K562 (cell line): ENCODE measurements at regions not wholly inside any gene's neighbourhood (a gene's known extent, or its start where the extent isn't known, plus 50 kb on each side); places are given as distances from the start of the nearest gene placed in this dataset.

Experiments used
- ATF7 ChIP-seq: fragments of 450-650 bp; IDR thresholded peaks from 2 replicates; pipeline ENCODE4 v1.7.1; 2014; ENCODE audit warnings: mild to moderate bottlenecking, moderate library complexity
- CBFA2T2 ChIP-seq: fragments of 450-650 bp; conservative IDR thresholded peaks from 2 replicates; pipeline ENCODE4 v1.6.1; 2017; ENCODE audit warnings: mild to moderate bottlenecking
- GTF2E2 ChIP-seq: fragments of 200-800 bp; sonication (Bioruptor generic); IDR thresholded peaks from 2 replicates; pipeline ENCODE4 v1.6.1; 2016; ENCODE audit warnings: missing genetic modification characterization, missing compliant biosample characterization
- L3MBTL2 ChIP-seq: fragments of 450-650 bp; IDR thresholded peaks from 2 replicates; pipeline ENCODE4 v1.6.1; 2016; ENCODE audit warnings: mild to moderate bottlenecking, moderate library complexity
- ZNF311 ChIP-seq: fragments of 250-450 bp; sonication (Bioruptor Pico); IDR thresholded peaks from 2 replicates; pipeline ENCODE4 v1.4.0; 2020; ENCODE audit warnings: mild to moderate bottlenecking, moderate library complexity
- TF ChIP-seq, protein P1 (sequence below): fragments of 250-450 bp; sonication (Bioruptor Pico); IDR thresholded peaks from 2 replicates; pipeline ENCODE4 v1.5.1; 2021; ENCODE audit warnings: mild to moderate bottlenecking
- TF ChIP-seq, protein P2 (sequence below): fragments of 250-450 bp; sonication (Bioruptor Pico); IDR thresholded peaks from 2 replicates; pipeline ENCODE4 v1.8.0; 2021; ENCODE audit warnings: moderate library complexity, mild to moderate bottlenecking, inconsistent platforms
- TF ChIP-seq, protein P3 (sequence below), 2 experiments: IDR thresholded peaks; 2 replicates each; pipeline ENCODE4 v1.6.1; 2011; ENCODE audit warnings: borderline replicate concordance in 1 of 2, control low read depth in 1 of 2, low read depth in 1 of 2, low read length in 1 of 2, mild to moderate bottlenecking in 1 of 2, mixed read lengths in 1 of 2, moderate library complexity in 1 of 2; ENCODE audit not compliant: insufficient read depth in 1 of 2, insufficient read length in 1 of 2, poor library complexity in 1 of 2, severe bottlenecking in 1 of 2; ENCODE audit errors: extremely low read depth in 1 of 2
- TF ChIP-seq, protein P4 (sequence below), 2 experiments: fragments of 450-650 bp in 1 of 2; sonication (generic) in 1 of 2; formaldehyde crosslinking in 1 of 2; IDR thresholded peaks in 1 of 2; conservative IDR thresholded peaks in 1 of 2; 2 replicates each; pipeline versions ENCODE4 v1.6.1 to v1.8.1; 2016 to 2023; ENCODE audit warnings: mild to moderate bottlenecking in 2 of 2, moderate library complexity in 2 of 2, inconsistent platforms in 1 of 2, missing genetic modification reagents in 1 of 2

DNA sequence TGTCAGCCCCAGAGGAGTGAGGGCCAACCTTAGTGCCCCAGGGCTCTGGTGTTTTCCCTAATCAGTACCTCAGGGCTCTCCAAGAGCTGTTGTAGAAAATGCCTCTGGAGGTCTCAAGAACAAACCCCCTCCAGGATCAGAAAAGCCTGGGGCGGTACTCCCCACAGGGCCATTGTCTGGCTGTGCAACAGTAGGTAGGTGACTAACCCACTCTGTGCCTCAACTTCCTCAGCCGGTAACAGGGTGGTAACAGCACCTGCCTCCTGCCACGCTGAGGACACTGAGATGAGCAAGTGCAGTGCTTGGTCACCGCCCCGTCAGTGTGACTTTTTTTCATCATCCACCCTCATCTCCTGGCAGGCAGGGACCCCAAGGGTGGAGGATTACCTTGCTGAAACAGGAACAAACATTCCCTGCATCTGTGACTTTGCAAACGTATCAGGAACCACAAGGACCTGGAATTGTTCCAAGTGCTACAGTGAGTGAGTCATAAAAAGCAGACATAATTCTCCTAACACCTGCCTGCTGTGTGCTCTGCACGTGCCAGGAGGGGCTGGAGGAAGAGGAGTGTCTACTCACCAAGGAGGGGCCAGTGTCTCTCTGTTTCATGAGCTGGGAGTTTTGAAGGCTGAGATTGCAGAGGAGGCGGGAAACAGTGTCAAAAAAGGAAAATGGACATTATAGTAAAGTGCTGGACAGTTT, 440.8 kb downstream of the NPHP4 start (continued):
- TF ChIP-seq, protein P1, sequence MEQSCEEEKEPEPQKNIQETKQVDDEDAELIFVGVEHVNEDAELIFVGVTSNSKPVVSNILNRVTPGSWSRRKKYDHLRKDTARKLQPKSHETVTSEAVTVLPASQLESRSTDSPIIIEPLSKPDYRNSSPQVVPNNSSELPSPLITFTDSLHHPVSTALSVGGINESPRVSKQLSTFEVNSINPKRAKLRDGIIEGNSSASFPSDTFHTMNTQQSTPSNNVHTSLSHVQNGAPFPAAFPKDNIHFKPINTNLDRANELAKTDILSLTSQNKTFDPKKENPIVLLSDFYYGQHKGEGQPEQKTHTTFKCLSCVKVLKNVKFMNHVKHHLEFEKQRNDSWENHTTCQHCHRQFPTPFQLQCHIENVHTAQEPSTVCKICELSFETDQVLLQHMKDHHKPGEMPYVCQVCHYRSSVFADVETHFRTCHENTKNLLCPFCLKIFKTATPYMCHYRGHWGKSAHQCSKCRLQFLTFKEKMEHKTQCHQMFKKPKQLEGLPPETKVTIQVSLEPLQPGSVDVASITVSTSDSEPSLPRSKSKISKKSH (CRISPR knock-in tag): no peak
- TF ChIP-seq GTF2E2 (tag) (no peak), CBFA2T2 (no peak), L3MBTL2 (peak; percentile 56), ZNF311 (no peak), ATF7 (no peak)
- TF ChIP-seq, protein P2, sequence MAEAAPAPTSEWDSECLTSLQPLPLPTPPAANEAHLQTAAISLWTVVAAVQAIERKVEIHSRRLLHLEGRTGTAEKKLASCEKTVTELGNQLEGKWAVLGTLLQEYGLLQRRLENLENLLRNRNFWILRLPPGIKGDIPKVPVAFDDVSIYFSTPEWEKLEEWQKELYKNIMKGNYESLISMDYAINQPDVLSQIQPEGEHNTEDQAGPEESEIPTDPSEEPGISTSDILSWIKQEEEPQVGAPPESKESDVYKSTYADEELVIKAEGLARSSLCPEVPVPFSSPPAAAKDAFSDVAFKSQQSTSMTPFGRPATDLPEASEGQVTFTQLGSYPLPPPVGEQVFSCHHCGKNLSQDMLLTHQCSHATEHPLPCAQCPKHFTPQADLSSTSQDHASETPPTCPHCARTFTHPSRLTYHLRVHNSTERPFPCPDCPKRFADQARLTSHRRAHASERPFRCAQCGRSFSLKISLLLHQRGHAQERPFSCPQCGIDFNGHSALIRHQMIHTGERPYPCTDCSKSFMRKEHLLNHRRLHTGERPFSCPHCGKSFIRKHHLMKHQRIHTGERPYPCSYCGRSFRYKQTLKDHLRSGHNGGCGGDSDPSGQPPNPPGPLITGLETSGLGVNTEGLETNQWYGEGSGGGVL: no peak
- TF ChIP-seq, protein P3, sequence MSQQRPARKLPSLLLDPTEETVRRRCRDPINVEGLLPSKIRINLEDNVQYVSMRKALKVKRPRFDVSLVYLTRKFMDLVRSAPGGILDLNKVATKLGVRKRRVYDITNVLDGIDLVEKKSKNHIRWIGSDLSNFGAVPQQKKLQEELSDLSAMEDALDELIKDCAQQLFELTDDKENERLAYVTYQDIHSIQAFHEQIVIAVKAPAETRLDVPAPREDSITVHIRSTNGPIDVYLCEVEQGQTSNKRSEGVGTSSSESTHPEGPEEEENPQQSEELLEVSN (IDR thresholded peaks at IDR 0.05; ENCODE audit: borderline replicate concordance in 1 of 2, extremely low read depth in 1 of 2, insufficient read depth in 1 of 2, insufficient read length in 1 of 2, low read depth in 1 of 2, low read length in 1 of 2, poor library complexity in 1 of 2, severe bottlenecking in 1 of 2): peak in 1 of 2 experiments; percentile 57
- TF ChIP-seq, protein P4, sequence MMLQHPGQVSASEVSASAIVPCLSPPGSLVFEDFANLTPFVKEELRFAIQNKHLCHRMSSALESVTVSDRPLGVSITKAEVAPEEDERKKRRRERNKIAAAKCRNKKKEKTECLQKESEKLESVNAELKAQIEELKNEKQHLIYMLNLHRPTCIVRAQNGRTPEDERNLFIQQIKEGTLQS (IDR thresholded peaks at IDR 0.05): peak; percentile 45
- TF ChIP-seq, protein P4 (CRISPR knock-in tag; conservative IDR thresholded peaks at IDR 0.05): no peak
